Kidney (tissue), 13 donors: ENCODE measurements at regions not wholly inside any gene's neighbourhood (a gene's known extent, or its start where the extent isn't known, plus 50 kb on each side); places are given as distances from the start of the nearest gene placed in this dataset.
A peak's percentile ranks its signal among the peaks of the same experiment; 100 is the strongest.

ENCODE experiments used
- DNase-seq, 5 donors: peaks; one replicate each; pipeline ENCODE4 v3.0.0-alpha.2; 2013 to 2020
- FAIRE-seq: peaks from 2 replicates; lab custom pipeline; 2012; peaks lifted over from hg19 to GRCh38; lab: Jason Lieb, UNC
- H3K27ac ChIP-seq, 2 donors: one replicate each; pipeline ENCODE4 v1.7.0; 2013; ENCODE audit warnings: low read depth in 2 of 2, low read length in 2 of 2, inconsistent platforms in 1 of 2
- H3K27me3 ChIP-seq: one replicate; pipeline ENCODE4 v1.7.1; 2013; ENCODE audit warnings: low read length, inconsistent platforms; ENCODE audit not compliant: control insufficient read depth, insufficient read depth
- H3K36me3 ChIP-seq, 3 donors: one replicate each; pipeline versions ENCODE4 v1.7.0 to v1.7.1; 2013; ENCODE audit warnings: low read length in 3 of 3, control low read depth in 1 of 3, inconsistent platforms in 1 of 3; ENCODE audit not compliant: insufficient read depth in 3 of 3, control insufficient read depth in 2 of 3
- H3K4me1 ChIP-seq, 3 donors: one replicate each; pipeline versions ENCODE4 v1.7.0 to v1.7.1; 2013; ENCODE audit warnings: low read length in 3 of 3, inconsistent platforms in 1 of 3, low read depth in 1 of 3; ENCODE audit not compliant: control insufficient read depth in 2 of 3, insufficient read depth in 2 of 3
- H3K4me3 ChIP-seq, 3 donors: one replicate each; pipeline versions ENCODE4 v1.7.0 to v1.8.1; 2013; ENCODE audit warnings: low read length in 3 of 3, control low read depth in 1 of 3, inconsistent platforms in 1 of 3
- H3K9ac ChIP-seq, 3 donors: one replicate each; pipeline versions ENCODE4 v1.7.0 to v1.7.1; 2013; ENCODE audit warnings: low read length in 3 of 3, control low read depth in 1 of 3, inconsistent platforms in 1 of 3
- H3K9me3 ChIP-seq, 3 donors: one replicate each; pipeline versions ENCODE4 v1.7.0 to v1.7.1; 2013; ENCODE audit warnings: low read length in 3 of 3, control low read depth in 1 of 3, inconsistent platforms in 1 of 3; ENCODE audit not compliant: control insufficient read depth in 2 of 3, insufficient read depth in 1 of 3
- CTCF ChIP-seq: IDR thresholded peaks from 3 replicates; pipeline ENCODE4 v1.5.1; 2012; ENCODE audit warnings: mild to moderate bottlenecking, moderate library complexity, borderline replicate concordance; ENCODE audit not compliant: insufficient read depth; ENCODE audit errors: extremely low read depth
- intact Hi-C: fragments of 100-400 bp; cut with DNase I; formaldehyde crosslinking; loops from one replicate; pipeline ENCODE4 v1.11.1; 2022
- donor health status: control.
- donor health status: control.
- donor health status: control.
- donor health status: control.
- donor health status: control.
- donor health status: DM: yes; HTN: yes; CAD: no.
- donor health status: Normal renal cell carcinoma (clear cell type).

DNA sequence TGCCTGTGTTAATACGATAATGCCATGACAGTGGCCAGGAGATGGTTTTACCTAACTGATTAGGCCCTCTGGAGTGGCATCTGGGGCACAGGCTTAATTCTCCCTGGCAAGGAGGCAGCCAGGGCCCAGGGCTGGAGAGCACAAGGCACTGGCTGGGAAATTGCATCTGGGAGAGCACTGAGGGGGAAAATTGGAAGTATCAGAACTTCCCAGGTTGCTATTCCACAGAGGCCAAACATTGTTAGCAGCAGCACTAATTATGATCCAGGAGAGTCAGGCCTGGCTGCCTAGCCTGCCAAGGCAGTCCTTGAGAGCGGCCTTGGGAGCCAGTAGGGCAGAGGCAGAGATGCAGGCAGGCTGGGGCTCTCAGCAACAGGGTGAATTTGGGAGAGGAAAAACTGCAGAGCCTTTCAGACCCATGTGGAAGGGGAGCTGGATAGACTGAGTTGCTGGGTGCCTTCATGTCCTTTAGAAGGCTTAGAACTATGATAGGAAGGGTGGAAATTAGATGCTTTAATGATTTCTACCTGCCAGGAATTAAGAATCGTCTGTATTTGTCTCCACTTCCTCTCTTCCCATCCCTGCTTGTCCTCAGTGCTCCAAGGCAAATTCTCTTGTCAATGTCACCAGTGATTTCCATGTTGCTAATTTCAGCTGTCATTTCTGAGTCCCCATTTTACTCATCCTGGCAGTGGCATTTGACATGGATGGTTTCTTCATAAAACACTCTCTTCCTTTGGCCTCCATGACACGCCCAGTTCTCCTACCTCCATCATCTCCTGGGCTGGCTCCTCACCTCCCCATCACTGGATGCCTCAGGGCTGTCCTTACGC, 56.1 kb upstream of the HSPA9 start:
- intact Hi-C loops: no loop called here
- Histone ChIP-seq H3K27me3 (no peaks in the 10 kb centered on the region), H3K27ac (no peak overlapping the region), H3K9ac (no peak overlapping the region), H3K4me3 (no peak overlapping the region), H3K9me3 (no peaks in the 10 kb centered on the region), H3K4me1 (no peaks in the 10 kb centered on the region), H3K36me3 (no peaks in the 10 kb centered on the region)
- FAIRE-seq (no peak), DNase-seq (peak in 1 of 5 donors; percentile 33)
- TF ChIP-seq CTCF: no peak

GRCh38 chr5:138629392-138629791, 54.2 kb upstream of the HSPA9 start:
- no peak for TF ChIP-seq CTCF
- Histone ChIP-seq H3K9ac (no peak overlapping the region), H3K36me3 (no peaks in the 10 kb centered on the region), H3K4me1 (no peaks in the 10 kb centered on the region), H3K9me3 (no peaks in the 10 kb centered on the region), H3K27ac (no peak overlapping the region), H3K4me3 (no peak overlapping the region), H3K27me3 (no peaks in the 10 kb centered on the region)
- no peak for FAIRE-seq
- intact Hi-C loops: no loop called here
- DNase-seq: peak in 1 of 5 donors; percentile 14

DNA sequence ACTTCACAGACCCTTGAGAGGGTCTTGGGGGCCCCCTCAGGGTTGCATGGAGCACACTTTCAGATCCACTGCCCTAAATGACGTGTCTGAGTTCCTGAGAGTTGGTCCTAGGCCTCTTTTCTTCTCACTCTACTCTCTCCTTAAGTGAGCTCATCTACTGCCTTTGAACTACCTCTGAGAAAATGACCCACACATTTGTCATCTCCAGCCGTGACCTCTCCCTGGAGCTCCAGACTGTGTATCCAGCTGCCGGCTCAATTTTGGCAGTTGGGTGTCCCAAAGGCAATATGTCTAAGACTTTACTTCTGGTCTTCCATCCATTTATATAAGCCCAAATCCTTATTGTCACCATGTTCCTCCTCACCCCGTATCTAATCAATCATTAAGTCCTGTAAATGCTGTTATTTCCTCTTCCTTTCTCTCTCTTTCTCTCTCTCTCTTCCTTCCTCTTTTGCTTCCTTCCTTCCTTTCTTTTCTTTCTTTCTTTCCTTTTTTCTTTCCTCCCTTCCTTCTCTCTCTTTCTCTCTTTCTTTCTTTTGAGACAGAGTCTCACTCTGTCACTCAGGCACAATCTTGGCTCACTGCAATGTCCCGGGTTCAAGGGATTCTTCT, 51.2 kb upstream of the HSPA9 start:
- Histone ChIP-seq H3K27me3 (no peaks in the 10 kb centered on the region), H3K4me1 (no peaks in the 10 kb centered on the region), H3K9ac (no peak overlapping the region), H3K4me3 (no peak overlapping the region), H3K36me3 (no peaks in the 10 kb centered on the region), H3K9me3 (no peaks in the 10 kb centered on the region), H3K27ac (no peak overlapping the region)
- intact Hi-C loops: no loop called here
- FAIRE-seq: no peak
- no peak for TF ChIP-seq CTCF
- no peak for DNase-seq
